ENCODE measurements at regions not wholly inside any gene's neighbourhood (a gene's known extent, or its start where the extent isn't known, plus 50 kb on each side); places are given as distances from the start of the nearest gene placed in this dataset.

DNA sequence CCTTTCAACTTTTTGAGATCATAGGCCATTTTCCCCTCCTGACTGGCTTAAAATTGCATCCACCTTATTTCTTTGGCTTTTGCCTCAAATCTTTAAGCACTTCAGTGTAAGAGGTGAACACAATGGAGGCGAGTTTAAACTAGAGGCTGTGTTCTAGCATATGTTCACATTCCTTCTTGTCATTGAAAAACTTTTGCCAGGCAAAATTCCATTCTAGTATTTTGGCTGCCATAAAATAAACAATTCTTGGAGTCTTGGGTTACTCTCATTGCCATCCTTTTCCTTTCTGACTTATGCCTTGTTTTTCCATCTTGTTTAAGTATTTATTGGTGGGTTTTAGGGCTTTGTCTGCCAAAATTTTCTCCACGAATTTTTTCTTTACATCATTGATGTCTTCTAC, 137.3 kb upstream of the ANXA10 start:
- TF ChIP-seq POLR2A (IDR thresholded peaks at IDR 0.05; ENCODE audit: borderline replicate concordance, extremely low read depth, insufficient read depth, insufficient read length) (no peak), YY1 (IDR thresholded peaks at IDR 0.05; ENCODE audit: extremely low read depth, insufficient replicate concordance, low read depth, low read length) (no peak), TCF7L2 (IDR thresholded peaks at IDR 0.05; ENCODE audit: borderline replicate concordance, extremely low read depth, insufficient read depth, insufficient read length) (no peak)

Data from HCT116 (cell line).